OCI-LY7 (cell line): ENCODE measurements at regions not wholly inside any gene's neighbourhood (a gene's known extent, or its start where the extent isn't known, plus 50 kb on each side); places are given as distances from the start of the nearest gene placed in this dataset.

ENCODE experiments used
- EZH2phosphoT487 ChIP-seq: fragments of 200-600 bp; sonication (generic); IDR thresholded peaks from 2 replicates; pipeline ENCODE4 v1.6.1; 2018; ENCODE audit warnings: low read depth, borderline replicate concordance, mild to moderate bottlenecking, mixed run types, antibody characterized with exemption, low read length, moderate library complexity, mixed read lengths
- TF ChIP-seq, protein P1 (sequence below): fragments of 200-600 bp; sonication (generic); conservative IDR thresholded peaks from 2 replicates; pipeline ENCODE4 v1.5.1; 2014; ENCODE audit warnings: mild to moderate bottlenecking, antibody characterized with exemption, low read length, moderate library complexity, mixed read lengths

DNA sequence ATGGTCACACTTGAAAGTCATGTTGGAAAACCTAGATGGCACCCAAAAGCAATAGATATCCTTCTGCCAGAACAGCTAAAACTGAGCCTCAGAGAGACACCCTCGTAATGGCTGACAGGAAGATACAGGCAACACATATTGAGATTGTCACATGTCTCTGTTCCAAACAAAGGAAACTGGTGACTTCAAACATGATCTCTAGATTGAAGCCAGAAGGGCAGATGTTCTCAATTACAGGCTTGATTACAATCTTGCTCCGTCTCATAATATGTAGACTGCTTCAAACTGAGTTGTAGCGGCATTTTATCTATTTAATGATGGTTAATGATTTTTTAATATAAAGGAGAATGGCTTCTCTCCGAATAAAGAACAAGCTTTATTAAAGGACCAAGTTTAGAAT lies 774.3 kb downstream of the KCTD16 start:
- TF ChIP-seq, protein P1, sequence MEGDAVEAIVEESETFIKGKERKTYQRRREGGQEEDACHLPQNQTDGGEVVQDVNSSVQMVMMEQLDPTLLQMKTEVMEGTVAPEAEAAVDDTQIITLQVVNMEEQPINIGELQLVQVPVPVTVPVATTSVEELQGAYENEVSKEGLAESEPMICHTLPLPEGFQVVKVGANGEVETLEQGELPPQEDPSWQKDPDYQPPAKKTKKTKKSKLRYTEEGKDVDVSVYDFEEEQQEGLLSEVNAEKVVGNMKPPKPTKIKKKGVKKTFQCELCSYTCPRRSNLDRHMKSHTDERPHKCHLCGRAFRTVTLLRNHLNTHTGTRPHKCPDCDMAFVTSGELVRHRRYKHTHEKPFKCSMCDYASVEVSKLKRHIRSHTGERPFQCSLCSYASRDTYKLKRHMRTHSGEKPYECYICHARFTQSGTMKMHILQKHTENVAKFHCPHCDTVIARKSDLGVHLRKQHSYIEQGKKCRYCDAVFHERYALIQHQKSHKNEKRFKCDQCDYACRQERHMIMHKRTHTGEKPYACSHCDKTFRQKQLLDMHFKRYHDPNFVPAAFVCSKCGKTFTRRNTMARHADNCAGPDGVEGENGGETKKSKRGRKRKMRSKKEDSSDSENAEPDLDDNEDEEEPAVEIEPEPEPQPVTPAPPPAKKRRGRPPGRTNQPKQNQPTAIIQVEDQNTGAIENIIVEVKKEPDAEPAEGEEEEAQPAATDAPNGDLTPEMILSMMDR, result no peak
- no peak for TF ChIP-seq EZH2phosphoT487
